Neural cell (in vitro differentiated cells): ENCODE measurements at regions not wholly inside any gene's neighbourhood (a gene's known extent, or its start where the extent isn't known, plus 50 kb on each side); places are given as distances from the start of the nearest gene placed in this dataset.

ENCODE experiments used
- H2AFZ ChIP-seq: fragments of 200-600, 300-800 bp; sonication (generic), shearing (Covaris generic); 2 replicates; pipeline ENCODE4 v1.6.0; 2014; ENCODE audit warnings: low read depth, mild to moderate bottlenecking, antibody characterized with exemption, low read length, moderate library complexity
- H3F3A ChIP-seq: fragments of 200-600 bp; shearing (Covaris generic); 2 replicates; pipeline ENCODE4 v1.6.1; 2016; ENCODE audit warnings: mild to moderate bottlenecking, moderate library complexity, mixed read lengths, antibody characterized with exemption, low read length; ENCODE audit not compliant: insufficient read depth, poor library complexity, severe bottlenecking
- H3K27ac ChIP-seq: fragments of 200-600, 300-800 bp; sonication (generic), shearing (Covaris generic); 2 replicates; pipeline ENCODE4 v1.5.1; 2014; ENCODE audit warnings: mild to moderate bottlenecking, low read length, moderate library complexity
- H3K27me3 ChIP-seq: fragments of 300-800, 200-600 bp; sonication (generic), shearing (Covaris generic); 2 replicates; pipeline ENCODE4 v1.6.0; 2014; ENCODE audit warnings: mild to moderate bottlenecking, low read depth, low read length, moderate library complexity; ENCODE audit not compliant: insufficient read depth
- H3K36me3 ChIP-seq: fragments of 300-800, 200-600 bp; sonication (generic), shearing (Covaris generic); 2 replicates; pipeline ENCODE4 v1.5.1; 2014; ENCODE audit warnings: mild to moderate bottlenecking, antibody characterized with exemption, low read length, moderate library complexity; ENCODE audit not compliant: insufficient read depth
- H3K4me2 ChIP-seq: fragments of 300-800, 200-600 bp; sonication (generic), shearing (Covaris generic); 2 replicates; pipeline ENCODE4 v1.6.0; 2014; ENCODE audit warnings: mild to moderate bottlenecking, low read length
- H3K4me3 ChIP-seq: fragments of 300-800, 200-600 bp; sonication (generic), shearing (Covaris generic); 2 replicates; pipeline ENCODE4 v1.5.1; 2014; ENCODE audit warnings: mild to moderate bottlenecking, low read length, moderate library complexity
- H3K79me2 ChIP-seq: fragments of 200-600 bp; shearing (Covaris generic); replicated peaks from 2 replicates; pipeline ENCODE4 v1.6.0; 2014; ENCODE audit warnings: mild to moderate bottlenecking, low read length, moderate library complexity; ENCODE audit not compliant: insufficient read depth
- H3K9ac ChIP-seq: fragments of 300-800, 200-600 bp; sonication (generic), shearing (Covaris generic); 2 replicates; pipeline ENCODE4 v1.6.1; 2016; ENCODE audit warnings: mild to moderate bottlenecking, low read length, mixed read lengths
- H3K9me2 ChIP-seq: fragments of 200-600 bp; shearing (Covaris generic); 2 replicates; pipeline ENCODE4 v1.6.1; 2016; ENCODE audit warnings: mild to moderate bottlenecking, low read length, mixed read lengths; ENCODE audit not compliant: insufficient read depth
- H3K9me3 ChIP-seq: fragments of 200-600, 300-800 bp; sonication (generic), shearing (Covaris generic); 2 replicates; pipeline ENCODE4 v1.6.1; 2016; ENCODE audit warnings: mild to moderate bottlenecking, mixed run types, low read length, moderate library complexity, mixed read lengths
- H4K20me1 ChIP-seq: fragments of 200-600 bp; shearing (Covaris generic); 2 replicates; pipeline ENCODE4 v1.6.1; 2016; ENCODE audit warnings: mild to moderate bottlenecking, mixed run types; ENCODE audit not compliant: insufficient read depth
- EP300 ChIP-seq: fragments of 450-650 bp; conservative IDR thresholded peaks from 2 replicates; pipeline ENCODE4 v1.6.1; 2014; ENCODE audit warnings: antibody characterized with exemption, mild to moderate bottlenecking, moderate library complexity; ENCODE audit not compliant: poor library complexity, severe bottlenecking
- EZH2 ChIP-seq: fragments of 200-600, 300-800 bp; shearing (Covaris generic), sonication (generic); IDR thresholded peaks from 2 replicates; pipeline ENCODE4 v1.6.1; 2014; ENCODE audit warnings: antibody characterized with exemption, low read length, borderline replicate concordance, mild to moderate bottlenecking; ENCODE audit not compliant: insufficient read depth, poor library complexity, severe bottlenecking
- MXI1 ChIP-seq: fragments of 450-650 bp; conservative IDR thresholded peaks from 2 replicates; pipeline ENCODE4 v1.6.1; 2014; ENCODE audit warnings: antibody characterized with exemption, mild to moderate bottlenecking; ENCODE audit not compliant: poor library complexity, severe bottlenecking
- POLR2AphosphoS5 ChIP-seq: IDR thresholded peaks from 2 replicates; pipeline ENCODE4 v1.6.1; 2012
- RAD21 ChIP-seq: fragments of 450-650 bp; conservative IDR thresholded peaks from 2 replicates; pipeline ENCODE4 v1.6.1; 2014; ENCODE audit warnings: antibody characterized with exemption, mild to moderate bottlenecking, moderate library complexity
- SMC3 ChIP-seq: fragments of 450-650 bp; conservative IDR thresholded peaks from 2 replicates; pipeline ENCODE4 v1.6.1; 2014; ENCODE audit warnings: antibody characterized with exemption, mild to moderate bottlenecking, moderate library complexity; ENCODE audit not compliant: poor library complexity
- TAF1 ChIP-seq: IDR thresholded peaks from 2 replicates; pipeline ENCODE4 v1.6.1; 2012; ENCODE audit warnings: low read depth
- TF ChIP-seq, protein P1 (sequence below): fragments of 450-650 bp; IDR thresholded peaks from 2 replicates; pipeline ENCODE4 v1.5.1; 2014; ENCODE audit warnings: antibody characterized with exemption, mild to moderate bottlenecking, moderate library complexity; ENCODE audit not compliant: poor library complexity, severe bottlenecking
- TF ChIP-seq, protein P2 (sequence below): IDR thresholded peaks from 2 replicates; pipeline ENCODE4 v1.6.1; 2012; ENCODE audit warnings: borderline replicate concordance

DNA sequence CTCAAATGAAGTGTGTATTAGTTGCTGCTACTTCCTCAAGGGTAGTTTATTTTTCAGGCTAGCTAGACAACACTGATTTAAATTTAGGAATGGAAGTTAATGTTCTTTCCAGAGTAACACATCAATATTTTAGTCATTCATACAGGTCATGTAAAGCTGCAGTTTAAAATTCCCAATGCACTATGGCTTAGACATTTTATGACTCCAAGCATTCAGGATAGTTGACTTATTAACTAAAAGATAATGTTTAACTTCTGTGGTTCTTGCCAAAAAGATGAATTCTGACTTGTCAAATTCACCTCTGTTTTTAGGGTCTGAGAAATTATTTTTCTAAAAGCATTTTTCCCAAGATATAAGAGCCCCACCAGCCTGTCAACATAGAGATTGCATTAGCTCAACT, 131.9 kb downstream of the TFPI2 start:
- H3K9me3 ChIP-seq, result no peaks in the 10 kb centered on the region
- no peaks in the 10 kb centered on the region for H3K79me2 ChIP-seq
- H3K9me2 ChIP-seq, result no peaks in the 10 kb centered on the region
- no peak for TF ChIP-seq EP300
- no peak for TF ChIP-seq SMC3
- no peak for TF ChIP-seq POLR2AphosphoS5
- TF ChIP-seq, protein P1, sequence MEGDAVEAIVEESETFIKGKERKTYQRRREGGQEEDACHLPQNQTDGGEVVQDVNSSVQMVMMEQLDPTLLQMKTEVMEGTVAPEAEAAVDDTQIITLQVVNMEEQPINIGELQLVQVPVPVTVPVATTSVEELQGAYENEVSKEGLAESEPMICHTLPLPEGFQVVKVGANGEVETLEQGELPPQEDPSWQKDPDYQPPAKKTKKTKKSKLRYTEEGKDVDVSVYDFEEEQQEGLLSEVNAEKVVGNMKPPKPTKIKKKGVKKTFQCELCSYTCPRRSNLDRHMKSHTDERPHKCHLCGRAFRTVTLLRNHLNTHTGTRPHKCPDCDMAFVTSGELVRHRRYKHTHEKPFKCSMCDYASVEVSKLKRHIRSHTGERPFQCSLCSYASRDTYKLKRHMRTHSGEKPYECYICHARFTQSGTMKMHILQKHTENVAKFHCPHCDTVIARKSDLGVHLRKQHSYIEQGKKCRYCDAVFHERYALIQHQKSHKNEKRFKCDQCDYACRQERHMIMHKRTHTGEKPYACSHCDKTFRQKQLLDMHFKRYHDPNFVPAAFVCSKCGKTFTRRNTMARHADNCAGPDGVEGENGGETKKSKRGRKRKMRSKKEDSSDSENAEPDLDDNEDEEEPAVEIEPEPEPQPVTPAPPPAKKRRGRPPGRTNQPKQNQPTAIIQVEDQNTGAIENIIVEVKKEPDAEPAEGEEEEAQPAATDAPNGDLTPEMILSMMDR, result no peak
- no peak for TF ChIP-seq EZH2
- no peak for TF ChIP-seq MXI1
- no peak for TF ChIP-seq TAF1
- TF ChIP-seq, protein P2, sequence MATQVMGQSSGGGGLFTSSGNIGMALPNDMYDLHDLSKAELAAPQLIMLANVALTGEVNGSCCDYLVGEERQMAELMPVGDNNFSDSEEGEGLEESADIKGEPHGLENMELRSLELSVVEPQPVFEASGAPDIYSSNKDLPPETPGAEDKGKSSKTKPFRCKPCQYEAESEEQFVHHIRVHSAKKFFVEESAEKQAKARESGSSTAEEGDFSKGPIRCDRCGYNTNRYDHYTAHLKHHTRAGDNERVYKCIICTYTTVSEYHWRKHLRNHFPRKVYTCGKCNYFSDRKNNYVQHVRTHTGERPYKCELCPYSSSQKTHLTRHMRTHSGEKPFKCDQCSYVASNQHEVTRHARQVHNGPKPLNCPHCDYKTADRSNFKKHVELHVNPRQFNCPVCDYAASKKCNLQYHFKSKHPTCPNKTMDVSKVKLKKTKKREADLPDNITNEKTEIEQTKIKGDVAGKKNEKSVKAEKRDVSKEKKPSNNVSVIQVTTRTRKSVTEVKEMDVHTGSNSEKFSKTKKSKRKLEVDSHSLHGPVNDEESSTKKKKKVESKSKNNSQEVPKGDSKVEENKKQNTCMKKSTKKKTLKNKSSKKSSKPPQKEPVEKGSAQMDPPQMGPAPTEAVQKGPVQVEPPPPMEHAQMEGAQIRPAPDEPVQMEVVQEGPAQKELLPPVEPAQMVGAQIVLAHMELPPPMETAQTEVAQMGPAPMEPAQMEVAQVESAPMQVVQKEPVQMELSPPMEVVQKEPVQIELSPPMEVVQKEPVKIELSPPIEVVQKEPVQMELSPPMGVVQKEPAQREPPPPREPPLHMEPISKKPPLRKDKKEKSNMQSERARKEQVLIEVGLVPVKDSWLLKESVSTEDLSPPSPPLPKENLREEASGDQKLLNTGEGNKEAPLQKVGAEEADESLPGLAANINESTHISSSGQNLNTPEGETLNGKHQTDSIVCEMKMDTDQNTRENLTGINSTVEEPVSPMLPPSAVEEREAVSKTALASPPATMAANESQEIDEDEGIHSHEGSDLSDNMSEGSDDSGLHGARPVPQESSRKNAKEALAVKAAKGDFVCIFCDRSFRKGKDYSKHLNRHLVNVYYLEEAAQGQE, result no peak
- no peak for TF ChIP-seq RAD21
- no peaks in the 10 kb centered on the region for H4K20me1 ChIP-seq
- H3K27me3 ChIP-seq, result no peaks in the 10 kb centered on the region
- no peaks in the 10 kb centered on the region for H3K36me3 ChIP-seq
- no peak overlapping the region for H3K9ac ChIP-seq
- no peak overlapping the region for H3K27ac ChIP-seq
- H3K4me2 ChIP-seq, result no peak overlapping the region
- no peak overlapping the region for H2AFZ ChIP-seq
- H3K4me3 ChIP-seq, result no peak overlapping the region
- no peaks in the 10 kb centered on the region for H3F3A ChIP-seq

DNA sequence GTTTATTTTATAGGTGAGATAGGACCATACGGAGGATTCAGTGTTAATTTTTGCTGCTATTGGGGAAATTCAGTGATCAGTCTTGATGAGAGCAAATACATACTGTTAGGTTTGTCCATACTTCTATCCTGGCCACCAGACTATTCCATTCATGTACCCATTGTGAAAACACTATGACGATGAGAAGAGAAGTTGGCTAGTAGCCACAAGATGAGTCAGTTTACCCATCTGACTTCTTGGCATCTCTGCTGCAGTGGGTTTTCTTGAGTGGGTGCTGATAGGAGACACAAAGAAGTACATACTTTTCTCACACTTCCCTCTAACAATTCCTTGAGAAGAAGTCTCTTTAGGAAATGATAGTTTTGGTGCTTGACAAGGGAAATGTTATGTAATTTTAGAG, 133.1 kb downstream of the TFPI2 start:
- Histone ChIP-seq H2AFZ (no peak overlapping the region), H3K9me3 (no peaks in the 10 kb centered on the region), H3K27me3 (no peaks in the 10 kb centered on the region), H4K20me1 (no peaks in the 10 kb centered on the region), H3K36me3 (no peaks in the 10 kb centered on the region), H3K4me3 (no peak overlapping the region), H3K27ac (no peak overlapping the region), H3K9ac (no peak overlapping the region), H3K79me2 (no peaks in the 10 kb centered on the region), H3F3A (no peaks in the 10 kb centered on the region), H3K4me2 (no peak overlapping the region), H3K9me2 (no peaks in the 10 kb centered on the region)
- TF ChIP-seq POLR2AphosphoS5, result no peak
- TF ChIP-seq, protein P2, result no peak
- TF ChIP-seq EP300, result no peak
- TF ChIP-seq SMC3, result no peak
- TF ChIP-seq, protein P1, result no peak
- TF ChIP-seq TAF1, result no peak
- TF ChIP-seq MXI1, result no peak
